Neuronal stem cell (in vitro differentiated cells): ENCODE measurements at regions not wholly inside any gene's neighbourhood (a gene's known extent, or its start where the extent isn't known, plus 50 kb on each side); places are given as distances from the start of the nearest gene placed in this dataset.

Experiments
- DNase-seq: peaks from one replicate; pipeline ENCODE4 v3.0.0-alpha.2; 2013; ENCODE audit warnings: low spot score
- H2AFZ ChIP-seq: one replicate; pipeline ENCODE4 v1.6.1; 2013; ENCODE audit warnings: mild to moderate bottlenecking, low read length, inconsistent platforms
- H2AK5ac ChIP-seq: 2 replicates; pipeline ENCODE4 v1.6.1; 2013; ENCODE audit warnings: low read depth, mild to moderate bottlenecking, inconsistent platforms, low read length, moderate library complexity, mixed read lengths
- H2BK120ac ChIP-seq: 2 replicates; pipeline ENCODE4 v1.6.1; 2013; ENCODE audit warnings: low read depth, mild to moderate bottlenecking, inconsistent platforms, low read length, moderate library complexity, mixed read lengths
- H2BK12ac ChIP-seq: one replicate; pipeline ENCODE4 v1.6.1; 2013; ENCODE audit warnings: low read length, inconsistent platforms
- H2BK15ac ChIP-seq: 2 replicates; pipeline ENCODE4 v1.6.1; 2013; ENCODE audit warnings: mild to moderate bottlenecking, low read length, inconsistent platforms, mixed read lengths
- H2BK5ac ChIP-seq: one replicate; pipeline ENCODE4 v1.6.1; 2013; ENCODE audit warnings: inconsistent platforms, mild to moderate bottlenecking, low read length, moderate library complexity
- H3K14ac ChIP-seq: one replicate; pipeline ENCODE4 v1.6.1; 2013; ENCODE audit warnings: low read length, inconsistent platforms
- H3K18ac ChIP-seq: 2 replicates; pipeline ENCODE4 v1.6.1; 2013; ENCODE audit warnings: low read length, inconsistent platforms
- H3K23ac ChIP-seq: 2 replicates; pipeline ENCODE4 v1.6.1; 2013; ENCODE audit warnings: low read depth, mild to moderate bottlenecking, mixed read lengths, low read length, inconsistent platforms; ENCODE audit not compliant: poor library complexity
- H3K27ac ChIP-seq: replicated peaks from 3 replicates; pipeline ENCODE4 v1.5.1; 2013; ENCODE audit warnings: low read length, inconsistent platforms
- H3K27me3 ChIP-seq, 3 experiments: 2 replicates each; pipeline ENCODE4 v1.6.1; 2013; ENCODE audit warnings: low read length in 3 of 3, mild to moderate bottlenecking in 2 of 3, inconsistent platforms in 1 of 3, low read depth in 1 of 3, mixed read lengths in 1 of 3, moderate library complexity in 1 of 3; ENCODE audit not compliant: control insufficient read depth in 3 of 3, insufficient read depth in 3 of 3
- H3K36me3 ChIP-seq, 2 donors: replicated peaks in 1 of 2; 2 replicates each; pipeline ENCODE4 v1.6.1; 2013; ENCODE audit warnings: low read length in 2 of 2; ENCODE audit not compliant: control insufficient read depth in 2 of 2, insufficient read depth in 2 of 2
- H3K4ac ChIP-seq: 2 replicates; pipeline ENCODE4 v1.6.1; 2013; ENCODE audit warnings: inconsistent platforms, mild to moderate bottlenecking, low read length, moderate library complexity
- H3K4me1 ChIP-seq, 2 donors: 1 replicate in 1 of 2; 2 replicates in 1 of 2; pipeline ENCODE4 v1.6.1; 2013; ENCODE audit warnings: low read length in 2 of 2, low read depth in 1 of 2; ENCODE audit not compliant: control insufficient read depth in 2 of 2, insufficient read depth in 1 of 2
- H3K4me2 ChIP-seq: one replicate; pipeline ENCODE4 v1.6.1; 2013; ENCODE audit warnings: mild to moderate bottlenecking, low read length, inconsistent platforms; ENCODE audit not compliant: insufficient read depth, poor library complexity, severe bottlenecking
- H3K4me3 ChIP-seq, 2 donors: 2 replicates each; pipeline ENCODE4 v1.5.1; 2013; ENCODE audit warnings: low read length in 2 of 2, mild to moderate bottlenecking in 2 of 2, inconsistent platforms in 1 of 2, moderate library complexity in 1 of 2
- H3K79me1 ChIP-seq: one replicate; pipeline ENCODE4 v1.6.1; 2013; ENCODE audit warnings: low read depth, mild to moderate bottlenecking, inconsistent platforms, low read length, moderate library complexity
- H3K9ac ChIP-seq: one replicate; pipeline ENCODE4 v1.6.1; 2013; ENCODE audit warnings: mild to moderate bottlenecking, low read depth, low read length, inconsistent platforms; ENCODE audit not compliant: poor library complexity
- H3K9me3 ChIP-seq, 2 donors: replicated peaks in 1 of 2; 2 replicates each; pipeline versions ENCODE3 to v1.6.1; 2013; ENCODE audit warnings: low read length in 2 of 2, mild to moderate bottlenecking in 2 of 2, inconsistent platforms in 1 of 2, low read depth in 1 of 2, mixed read lengths in 1 of 2, moderate library complexity in 1 of 2; ENCODE audit not compliant: control insufficient read depth in 2 of 2, insufficient read depth in 1 of 2
- H4K8ac ChIP-seq: one replicate; pipeline ENCODE4 v1.6.1; 2013; ENCODE audit warnings: low read depth, mild to moderate bottlenecking, inconsistent platforms, low read length, moderate library complexity
- H4K91ac ChIP-seq: one replicate; pipeline ENCODE4 v1.6.1; 2013; ENCODE audit warnings: low read length, low read depth, mild to moderate bottlenecking, inconsistent platforms; ENCODE audit not compliant: poor library complexity
- WGBS, 2 donors: extraction: QIAGEN DNeasy Blood & Tissue Kit; methylation state at CpG; one replicate each; pipeline ENCODE4 v1.1.7; 2013; ENCODE audit warnings: missing lambda C conversion rate in 2 of 2, mixed read lengths in 1 of 2; ENCODE audit not compliant: insufficient read length in 2 of 2, insufficient replicate concordance in 1 of 2; ENCODE audit errors: extremely low coverage in 2 of 2; 5-methylcytosine and 5-hydroxymethylcytosine counted together

GRCh38 chr2:144307711-144308110 lies 212.2 kb downstream of the ZEB2 start:
- H3K14ac ChIP-seq: no peak overlapping the region
- no peak for DNase-seq
- no peak overlapping the region for H3K23ac ChIP-seq
- H3K27me3 ChIP-seq: no peaks in the 10 kb centered on the region
- H2AK5ac ChIP-seq: no peak overlapping the region
- H2BK5ac ChIP-seq: no peak overlapping the region
- no peak overlapping the region for H3K9ac ChIP-seq
- no peak overlapping the region for H3K4ac ChIP-seq
- no peaks in the 10 kb centered on the region for H3K4me1 ChIP-seq
- H2BK120ac ChIP-seq: no peak overlapping the region
- WGBS, 2 donors: no CpG with 5 or more reads among the region's 2 CpGs
- H2BK12ac ChIP-seq: no peak overlapping the region
- no peak overlapping the region for H3K27ac ChIP-seq
- peaks cover 0 to 1% of the 10 kb centered on the region in 2 donors for H3K36me3 ChIP-seq
- H2AFZ ChIP-seq: no peak overlapping the region
- H3K18ac ChIP-seq: no peak overlapping the region
- no peak overlapping the region for H4K8ac ChIP-seq
- H3K4me2 ChIP-seq: no peak overlapping the region
- H3K79me1 ChIP-seq: no peaks in the 10 kb centered on the region
- H3K4me3 ChIP-seq: no peak overlapping the region
- no peak overlapping the region for H4K91ac ChIP-seq
- no peak overlapping the region for H2BK15ac ChIP-seq
- H3K9me3 ChIP-seq: peaks cover 3 to 6% of the 10 kb centered on the region in 2 donors

GRCh38 chr2:144304202-144304601 lies 215.7 kb downstream of the ZEB2 start:
- H2BK5ac ChIP-seq: no peak overlapping the region
- no peak overlapping the region for H4K8ac ChIP-seq
- no peak overlapping the region for H2AK5ac ChIP-seq
- no peak overlapping the region for H3K4ac ChIP-seq
- H3K4me1 ChIP-seq: no peaks in the 10 kb centered on the region
- no peak overlapping the region for H2BK15ac ChIP-seq
- H3K36me3 ChIP-seq: no peaks in the 10 kb centered on the region
- H3K14ac ChIP-seq: no peak overlapping the region
- H3K4me2 ChIP-seq: no peak overlapping the region
- H2AFZ ChIP-seq: no peak overlapping the region
- no peaks in the 10 kb centered on the region for H3K79me1 ChIP-seq
- no peak for DNase-seq
- no peak overlapping the region for H2BK120ac ChIP-seq
- no peak overlapping the region for H2BK12ac ChIP-seq
- no peaks in the 10 kb centered on the region for H3K9me3 ChIP-seq
- no CpG with 5 or more reads among the region's 1 CpG for WGBS, 2 donors
- no peak overlapping the region for H3K18ac ChIP-seq
- no peak overlapping the region for H4K91ac ChIP-seq
- H3K27me3 ChIP-seq: no peaks in the 10 kb centered on the region
- no peak overlapping the region for H3K23ac ChIP-seq
- H3K9ac ChIP-seq: no peak overlapping the region
- H3K27ac ChIP-seq: no peak overlapping the region
- H3K4me3 ChIP-seq: no peak overlapping the region

GRCh38 chr2:144300632-144301031 lies 219.3 kb downstream of the ZEB2 start:
- Histone ChIP-seq H3K36me3 (no peaks in the 10 kb centered on the region), H3K14ac (no peak overlapping the region), H2BK15ac (no peak overlapping the region), H2BK12ac (no peak overlapping the region), H3K79me1 (no peaks in the 10 kb centered on the region), H3K23ac (no peak overlapping the region), H3K27ac (no peak overlapping the region), H2AFZ (no peak overlapping the region), H2AK5ac (no peak overlapping the region), H2BK5ac (no peak overlapping the region), H3K18ac (no peak overlapping the region), H4K91ac (no peak overlapping the region), H3K9me3 (no peaks in the 10 kb centered on the region), H3K4me2 (no peak overlapping the region), H3K4me1 (peaks cover 0 to 3% of the 10 kb centered on the region in 2 donors), H3K4ac (no peak overlapping the region), H3K27me3 (no peaks in the 10 kb centered on the region), H3K9ac (no peak overlapping the region), H2BK120ac (no peak overlapping the region), H3K4me3 (no peak overlapping the region), H4K8ac (no peak overlapping the region)
- DNase-seq: no peak
- WGBS, 2 donors: no CpG with 5 or more reads among the region's 2 CpGs

GRCh38 chr2:144290276-144290675 lies 229.6 kb downstream of the ZEB2 start:
- H2AK5ac ChIP-seq: no peak overlapping the region
- DNase-seq: no peak
- no peak overlapping the region for H2AFZ ChIP-seq
- no peaks in the 10 kb centered on the region for H3K79me1 ChIP-seq
- no peak overlapping the region for H3K4ac ChIP-seq
- peaks cover 0 to 6% of the 10 kb centered on the region in 2 donors for H3K9me3 ChIP-seq
- H3K14ac ChIP-seq: no peak overlapping the region
- H3K4me2 ChIP-seq: no peak overlapping the region
- no peak overlapping the region for H4K8ac ChIP-seq
- no peak overlapping the region for H2BK15ac ChIP-seq
- H3K18ac ChIP-seq: no peak overlapping the region
- no peak overlapping the region for H3K4me3 ChIP-seq
- H3K36me3 ChIP-seq: no peaks in the 10 kb centered on the region
- no peak overlapping the region for H3K23ac ChIP-seq
- no peak overlapping the region for H2BK120ac ChIP-seq
- no peak overlapping the region for H2BK5ac ChIP-seq
- no peaks in the 10 kb centered on the region for H3K27me3 ChIP-seq
- H3K4me1 ChIP-seq: no peaks in the 10 kb centered on the region
- H3K9ac ChIP-seq: no peak overlapping the region
- H3K27ac ChIP-seq: no peak overlapping the region
- no peak overlapping the region for H4K91ac ChIP-seq
- no peak overlapping the region for H2BK12ac ChIP-seq
- no CpG with 5 or more reads among the region's 1 CpG for WGBS, 2 donors
